Activated CD4-positive, alpha-beta T cell treated with anti-CD3 and anti-CD28 coated beads, Interleukin-2, amount 50 U/mL, for 1 hour (primary cell): ENCODE measurements at regions not wholly inside any gene's neighbourhood (a gene's known extent, or its start where the extent isn't known, plus 50 kb on each side); places are given as distances from the start of the nearest gene placed in this dataset.

Source experiments
- DNase-seq: peaks from one replicate; pipeline ENCODE4 v3.0.0-alpha.2; 2020

GRCh38 chr12:125583071-125583470, 517.8 kb downstream of the AACS start:
- no peak for DNase-seq

GRCh38 chr12:125586441-125586840, 521.2 kb downstream of the AACS start:
- no peak for DNase-seq

GRCh38 chr12:125593269-125593668, 528.0 kb downstream of the AACS start:
- no peak for DNase-seq

- no peak for DNase-seq
Measured at GRCh38 chr12:125604976-125605375, 539.7 kb downstream of the AACS start.

- DNase-seq = no peak
Measured at GRCh38 chr12:125606312-125606711, 541.1 kb downstream of the AACS start.

GRCh38 chr12:125610292-125610691, 545.1 kb downstream of the AACS start:
- DNase-seq = no peak

GRCh38 chr12:125610971-125611370, 545.7 kb downstream of the AACS start:
- no peak for DNase-seq

- no peak for DNase-seq
Measured at GRCh38 chr12:125614058-125614457, 548.8 kb downstream of the AACS start.

- no peak for DNase-seq
Measured at GRCh38 chr12:125619723-125620122, 554.5 kb downstream of the AACS start.

- no peak for DNase-seq
Measured at GRCh38 chr12:125633686-125634085, 568.5 kb downstream of the AACS start.

GRCh38 chr12:125634813-125635212, 569.6 kb downstream of the AACS start:
- DNase-seq = no peak

- DNase-seq = no peak
Measured at GRCh38 chr12:125639826-125640225, 574.6 kb downstream of the AACS start.

- no peak for DNase-seq
Measured at GRCh38 chr12:125643055-125643454, 577.8 kb downstream of the AACS start.

GRCh38 chr12:125645724-125646123, 580.5 kb downstream of the AACS start:
- no peak for DNase-seq

GRCh38 chr12:125650587-125650986, 585.4 kb downstream of the AACS start:
- no peak for DNase-seq

GRCh38 chr12:125651625-125652024, 586.4 kb downstream of the AACS start:
- no peak for DNase-seq

- DNase-seq = no peak
Measured at GRCh38 chr12:125652681-125653080, 587.4 kb downstream of the AACS start.

- DNase-seq = no peak
Measured at GRCh38 chr12:125657681-125658080, 592.4 kb downstream of the AACS start.

- DNase-seq = no peak
Measured at GRCh38 chr12:125674554-125675338, 609.5 kb downstream of the AACS start.

GRCh38 chr12:125676366-125676765, 611.1 kb downstream of the AACS start:
- no peak for DNase-seq

- no peak for DNase-seq
Measured at GRCh38 chr12:125677829-125678228, 612.6 kb downstream of the AACS start.

- no peak for DNase-seq
Measured at GRCh38 chr12:125678589-125678993, 613.4 kb downstream of the AACS start.

GRCh38 chr12:125683748-125684381, 618.6 kb downstream of the AACS start:
- no peak for DNase-seq

GRCh38 chr12:125684968-125685790, 619.9 kb downstream of the AACS start:
- no peak for DNase-seq
